K562 (cell line): ENCODE measurements at regions not wholly inside any gene's neighbourhood (a gene's known extent, or its start where the extent isn't known, plus 50 kb on each side); places are given as distances from the start of the nearest gene placed in this dataset.

ENCODE experiments used
- ATAC-seq: fragments of 200-7000 bp; cut with Tn5 transposase; 3 replicates; pipeline ENCODE4 v1.9.1; 2020; ENCODE audit warnings: moderate library complexity
- BruUV-seq: library from RNA; stranded (reverse); fragments of 400-500 nt; replicated peaks from 2 replicates; lab custom pipeline; 2021; lab: Mats Ljungman, UMichigan
- CTCF ChIA-PET: fragments of 300-600 bp; formaldehyde crosslinking; extraction: SDS; loops from one replicate; lab custom pipeline; 2021; ENCODE audit warnings: low intra/inter-chr PET ratio; lab: Yijun Ruan, JAX
- POLR2A ChIA-PET: fragments of 300-600, 350-650 bp; sonication (Branson Sonifier 250); formaldehyde crosslinking; extraction: SDS; loops from one replicate; lab custom pipeline; 2021; ENCODE audit warnings: antibody characterized with exemption, inconsistent platforms; lab: Yijun Ruan, JAX
- DNase-seq, 4 experiments: peaks; one replicate each; pipeline versions ENCODE4 v3.0.0 to v3.0.0-alpha.2; 2011 to 2018; ENCODE audit warnings: low spot score in 3 of 4, mixed read lengths in 3 of 4; ENCODE audit errors: extremely low read depth in 1 of 4
- FAIRE-seq: peaks from 2 replicates; lab custom pipeline; 2011; peaks lifted over from hg19 to GRCh38; lab: Jason Lieb, UNC
- H2AFZ ChIP-seq: 2 replicates; pipeline ENCODE4 v1.6.0; 2011; ENCODE audit warnings: low read depth, low read length, control low read depth, inconsistent platforms
- H3K27ac ChIP-seq: fragments of 200-600 bp; 3 replicates; pipeline ENCODE4 v1.8.0; 2011; ENCODE audit warnings: low read depth, mild to moderate bottlenecking, control low read depth, inconsistent platforms, low read length, moderate library complexity, mixed read lengths; ENCODE audit errors: extremely low read depth
- H3K27me3 ChIP-seq, 2 experiments: fragments of 300-600 bp in 1 of 2; 2 replicates in 1 of 2; 3 replicates in 1 of 2; pipeline versions ENCODE4 v1.6.0 to v1.8.0; 2011; ENCODE audit warnings: inconsistent platforms in 2 of 2, low read length in 2 of 2, mild to moderate bottlenecking in 1 of 2, mixed read lengths in 1 of 2, moderate library complexity in 1 of 2; ENCODE audit not compliant: control insufficient read depth in 2 of 2, insufficient read depth in 2 of 2
- H3K36me3 ChIP-seq: fragments of 300-600 bp; 3 replicates; pipeline ENCODE4 v1.8.0; 2011; ENCODE audit warnings: mild to moderate bottlenecking, low read length, inconsistent platforms; ENCODE audit not compliant: control insufficient read depth, insufficient read depth
- H3K4me1 ChIP-seq, 2 experiments: fragments of 200-600 bp in 1 of 2; replicated peaks in 1 of 2; 2 replicates in 1 of 2; 3 replicates in 1 of 2; pipeline versions ENCODE4 v1.5.1 to v1.8.0; 2011; ENCODE audit warnings: inconsistent platforms in 2 of 2, low read length in 2 of 2, mild to moderate bottlenecking in 1 of 2, mixed read lengths in 1 of 2, moderate library complexity in 1 of 2; ENCODE audit not compliant: control insufficient read depth in 2 of 2, insufficient read depth in 2 of 2
- H3K4me2 ChIP-seq: 2 replicates; pipeline ENCODE4 v1.6.1; 2011; ENCODE audit warnings: low read length, control low read depth, inconsistent platforms, mixed read lengths; ENCODE audit not compliant: insufficient read depth
- H3K4me3 ChIP-seq: fragments of 200-600 bp; sonication (generic), shearing (Covaris generic); 2 replicates; pipeline ENCODE4 v1.5.1; 2016; ENCODE audit warnings: control low read depth, inconsistent platforms
- H3K79me2 ChIP-seq: fragments of 200-600 bp; 3 replicates; pipeline ENCODE4 v1.8.0; 2011; ENCODE audit warnings: low read length, inconsistent platforms; ENCODE audit not compliant: control insufficient read depth, insufficient read depth
- H3K9ac ChIP-seq, 2 experiments: 2 replicates each; pipeline versions ENCODE4 v1.6.0 to v1.6.1; 2011; ENCODE audit warnings: low read depth in 2 of 2, low read length in 2 of 2, control low read depth in 1 of 2, inconsistent platforms in 1 of 2, mild to moderate bottlenecking in 1 of 2, mixed read lengths in 1 of 2; ENCODE audit not compliant: insufficient read depth in 1 of 2
- H3K9me1 ChIP-seq: one replicate; pipeline ENCODE4 v1.6.0; 2011; ENCODE audit warnings: inconsistent platforms, mild to moderate bottlenecking, low read length, moderate library complexity; ENCODE audit not compliant: control insufficient read depth, insufficient read depth
- H3K9me3 ChIP-seq: replicated peaks from 2 replicates; pipeline ENCODE4 v1.5.1; 2011; ENCODE audit warnings: low read depth, low read length, inconsistent platforms; ENCODE audit not compliant: control insufficient read depth, insufficient read depth
- H4K20me1 ChIP-seq: replicated peaks from 2 replicates; pipeline ENCODE4 v1.6.1; 2011; ENCODE audit warnings: low read length, inconsistent platforms, mixed read lengths; ENCODE audit not compliant: control insufficient read depth, insufficient read depth
- ARID3B ChIP-seq: fragments of 250-450 bp; sonication (Bioruptor Pico); IDR thresholded peaks from 2 replicates; pipeline ENCODE4 v1.4.0; 2020; ENCODE audit warnings: borderline replicate concordance
- HMGXB4 ChIP-seq: sonication (generic); formaldehyde crosslinking; IDR thresholded peaks from 2 replicates; pipeline ENCODE4 v1.8.1; 2023; ENCODE audit warnings: mild to moderate bottlenecking, missing genetic modification reagents
- HNRNPLL ChIP-seq: fragments of 200-400 bp; formaldehyde crosslinking; IDR thresholded peaks from 2 replicates; pipeline ENCODE4 v1.6.1; 2017; ENCODE audit warnings: low read length, low read depth, mild to moderate bottlenecking; ENCODE audit not compliant: poor library complexity, severe bottlenecking
- KDM1A ChIP-seq, 2 experiments: fragments of 450-650 bp; IDR thresholded peaks; 2 replicates each; pipeline ENCODE4 v1.6.1; 2016; ENCODE audit warnings: mild to moderate bottlenecking in 2 of 2
- NR4A1 ChIP-seq, 2 experiments: fragments of 250-450 bp in 1 of 2; fragments of 450-650 bp in 1 of 2; sonication (Bioruptor Pico) in 1 of 2; IDR thresholded peaks; 2 replicates each; pipeline versions ENCODE4 v1.4.0 to v1.6.1; 2016 to 2020; ENCODE audit warnings: mild to moderate bottlenecking in 2 of 2, missing compliant biosample characterization in 1 of 2, missing genetic modification characterization in 1 of 2, moderate library complexity in 1 of 2
- RBM14 ChIP-seq: fragments of 200-400 bp; formaldehyde crosslinking; IDR thresholded peaks from 2 replicates; pipeline ENCODE4 v1.6.1; 2018; ENCODE audit warnings: low read depth, mild to moderate bottlenecking, low read length, moderate library complexity, borderline replicate concordance; ENCODE audit not compliant: insufficient read depth
- SFPQ ChIP-seq: fragments of 200-400 bp; formaldehyde crosslinking; IDR thresholded peaks from 2 replicates; pipeline ENCODE4 v1.6.1; 2017; ENCODE audit warnings: mild to moderate bottlenecking, low read depth, low read length, moderate library complexity
- SNIP1 ChIP-seq: fragments of 450-650 bp; IDR thresholded peaks from 2 replicates; pipeline ENCODE4 v1.7.1; 2017; ENCODE audit warnings: low read depth, mild to moderate bottlenecking
- VEZF1 ChIP-seq: fragments of 200-800 bp; sonication (Bioruptor generic); IDR thresholded peaks from 2 replicates; pipeline ENCODE4 v1.6.1; 2017; ENCODE audit warnings: missing genetic modification characterization, missing compliant biosample characterization
- ZFP1 ChIP-seq: fragments of 450-650 bp; formaldehyde crosslinking; IDR thresholded peaks from 2 replicates; pipeline ENCODE4 v1.4.0; 2020; ENCODE audit warnings: mild to moderate bottlenecking, mixed read lengths
- ZFX ChIP-seq: sonication (generic); formaldehyde crosslinking; IDR thresholded peaks from 2 replicates; pipeline ENCODE4 v1.8.0; 2022; ENCODE audit warnings: mild to moderate bottlenecking, missing genetic modification reagents, moderate library complexity
- ZNF398 ChIP-seq: fragments of 250-450 bp; sonication (Bioruptor Pico); IDR thresholded peaks from 2 replicates; pipeline ENCODE4 v1.8.0; 2021; ENCODE audit warnings: moderate library complexity, mild to moderate bottlenecking, inconsistent platforms
- ZNF696 ChIP-seq: fragments of 250-450 bp; sonication (Bioruptor Pico); conservative IDR thresholded peaks from 2 replicates; pipeline ENCODE4 v1.4.0; 2020; ENCODE audit warnings: mild to moderate bottlenecking, moderate library complexity
- WGBS: fragments of 100-300 bp; shearing (Covaris generic); methylation state at CpG from one replicate; pipeline ENCODE4 v1.1.6; 2016; ENCODE audit warnings: low coverage, mixed read lengths; ENCODE audit not compliant: insufficient coverage; ENCODE audit errors: missing lambda C conversion rate; 5-methylcytosine and 5-hydroxymethylcytosine counted together
- in situ Hi-C: fragments of 300-500 bp; cut with MboI; formaldehyde crosslinking; loops from 4 replicates; pipeline ENCODE4 v1.15.0; 2018; ENCODE audit warnings: inconsistent platforms, mixed read lengths
- intact Hi-C: fragments of 100-400 bp; cut with micrococcal nuclease; formaldehyde crosslinking; loops from 2 replicates; pipeline ENCODE4 v1.14.2; 2022

- Histone ChIP-seq H3K4me1 (no peaks in the 10 kb centered on the region), H3K9me3 (no peaks in the 10 kb centered on the region; the same call in 1 of the 2 replicates), H3K4me3 (no peak overlapping the region), H3K27ac (no peak overlapping the region), H3K9me1 (no peaks in the 10 kb centered on the region), H3K27me3 (no peaks in the 10 kb centered on the region), H4K20me1 (no peaks in the 10 kb centered on the region), H3K4me2 (no peak overlapping the region), H3K79me2 (no peaks in the 10 kb centered on the region), H3K36me3 (no peaks in the 10 kb centered on the region), H3K9ac (no peak overlapping the region), H2AFZ (no peak overlapping the region)
- no TSS peak for BruUV-seq
- CTCF ChIA-PET = no interaction called here
- WGBS = 0% methylated on average over 1 of the region's 1 CpG
- DNase-seq = no peak
- FAIRE-seq = no peak
- no peak for ATAC-seq
- intact Hi-C loops = no loop called here
- POLR2A ChIA-PET = interaction anchor here (0.8 kb wide), 1 partner anchor 100 kb away, joined by 4 read pairs; no protein-coding TSS in a partner anchor
- in situ Hi-C loops = no loop called here
- no peak for TF ChIP-seq ZNF696
- TF ChIP-seq ARID3B (CRISPR knock-in tag) = no peak
- no peak for TF ChIP-seq ZNF398 (CRISPR knock-in tag)
- no peak for TF ChIP-seq HNRNPLL
- TF ChIP-seq SFPQ = no peak
- TF ChIP-seq ZFP1 (CRISPR knock-in tag) = no peak
- TF ChIP-seq RBM14 = no peak
- TF ChIP-seq SNIP1 = no peak
- no peak for TF ChIP-seq NR4A1 (CRISPR knock-in tag; IDR thresholded peaks at IDR 0.05)
- TF ChIP-seq NR4A1 (tag; IDR thresholded peaks at IDR 0.05) = no peak
- no peak for TF ChIP-seq VEZF1
- TF ChIP-seq HMGXB4 = no peak
- TF ChIP-seq ZFX (CRISPR knock-in tag) = no peak
- TF ChIP-seq KDM1A (IDR thresholded peaks at IDR 0.05) = no peak
Measured at GRCh38 chr5:158383486-158383885, 524.5 kb upstream of the CLINT1 start.
